NCI-H1417 (cell line): ENCODE measurements at regions not wholly inside any gene's neighbourhood (a gene's known extent, or its start where the extent isn't known, plus 50 kb on each side); places are given as distances from the start of the nearest gene placed in this dataset.
"Not testable (repeated sequence)": the region's sequence is repeated elsewhere in the genome, so short reads cannot be mapped to it uniquely, and the experiment has no call there.

Experiments used
- DNase-seq, 3 experiments: peaks; one replicate each; lab custom pipeline; 2025; lab: John Stamatoyannopoulos, UW

DNA sequence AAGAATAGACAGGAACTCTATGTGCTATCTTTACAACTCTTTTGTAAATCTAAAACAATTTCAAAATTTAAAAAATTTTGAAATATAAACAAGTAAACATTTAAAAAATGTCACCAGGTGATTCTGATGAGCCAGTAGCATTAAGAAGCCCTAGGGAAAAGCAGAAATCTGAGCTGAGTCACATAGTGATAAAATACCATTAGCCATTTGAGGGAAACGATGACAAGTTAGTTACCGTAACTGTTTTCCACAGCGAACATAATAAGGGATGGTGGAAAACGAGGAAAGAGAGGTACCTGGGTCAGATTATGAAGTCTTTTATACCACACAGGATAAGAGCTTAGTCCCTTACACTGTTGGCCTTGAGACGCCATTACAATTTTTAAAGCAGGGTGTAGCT, 55.5 kb downstream of the PRR15 start:
- no peak for DNase-seq

DNA sequence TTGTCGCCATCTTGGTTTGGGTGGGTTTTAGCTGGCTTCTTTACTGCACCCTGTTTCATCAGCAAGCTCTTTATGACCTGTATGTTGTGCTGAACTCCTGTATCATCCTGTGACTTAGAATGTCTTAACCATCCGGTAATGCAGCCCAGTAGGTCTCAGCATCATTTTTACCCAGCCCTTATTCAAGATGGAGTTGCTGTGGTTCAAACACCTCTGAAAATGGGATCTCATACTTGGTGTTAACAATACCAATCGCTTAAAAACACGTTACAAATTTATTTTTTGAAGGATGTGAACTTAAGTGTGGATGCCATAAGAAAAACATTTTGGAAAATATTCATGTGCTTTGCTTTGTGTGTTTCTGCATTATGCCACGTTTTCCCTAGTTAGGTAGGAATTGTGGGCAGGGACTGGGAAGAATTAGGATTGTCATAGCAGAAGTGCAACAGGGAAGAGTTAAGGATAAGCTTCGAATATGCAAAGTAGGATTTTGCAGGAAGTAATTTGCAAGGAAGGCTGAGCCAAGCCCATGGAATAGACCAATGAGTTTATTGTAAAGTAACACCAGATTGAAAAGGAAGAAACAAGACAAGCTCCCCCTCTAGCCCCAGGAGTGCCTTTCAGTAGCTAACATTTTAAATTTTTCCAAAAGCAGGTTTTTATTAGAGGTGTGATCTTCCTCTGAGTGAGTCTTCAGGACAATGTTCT, 56.4 kb downstream of the PRR15 start:
- DNase-seq = no peak

DNA sequence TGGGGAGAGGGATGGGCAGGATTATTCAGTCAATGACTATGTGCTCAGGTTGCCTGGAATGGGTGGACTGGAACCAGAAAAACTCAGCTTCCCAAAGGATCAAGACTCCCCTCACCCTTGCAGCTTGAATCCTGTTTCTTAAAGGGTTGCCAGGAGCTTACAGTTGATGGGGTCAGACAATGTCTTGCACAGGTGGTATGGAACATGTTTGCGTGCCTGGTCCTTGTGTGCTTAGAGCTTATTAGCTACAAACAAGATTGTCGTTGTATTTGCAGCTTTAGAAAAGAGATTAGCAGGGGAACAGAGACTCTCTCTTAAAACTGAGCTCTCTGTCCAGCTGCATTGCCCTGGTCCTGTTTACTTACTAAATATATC, 56.9 kb downstream of the PRR15 start:
- peak in 1 of 3 experiments; percentile 41 for DNase-seq

DNA sequence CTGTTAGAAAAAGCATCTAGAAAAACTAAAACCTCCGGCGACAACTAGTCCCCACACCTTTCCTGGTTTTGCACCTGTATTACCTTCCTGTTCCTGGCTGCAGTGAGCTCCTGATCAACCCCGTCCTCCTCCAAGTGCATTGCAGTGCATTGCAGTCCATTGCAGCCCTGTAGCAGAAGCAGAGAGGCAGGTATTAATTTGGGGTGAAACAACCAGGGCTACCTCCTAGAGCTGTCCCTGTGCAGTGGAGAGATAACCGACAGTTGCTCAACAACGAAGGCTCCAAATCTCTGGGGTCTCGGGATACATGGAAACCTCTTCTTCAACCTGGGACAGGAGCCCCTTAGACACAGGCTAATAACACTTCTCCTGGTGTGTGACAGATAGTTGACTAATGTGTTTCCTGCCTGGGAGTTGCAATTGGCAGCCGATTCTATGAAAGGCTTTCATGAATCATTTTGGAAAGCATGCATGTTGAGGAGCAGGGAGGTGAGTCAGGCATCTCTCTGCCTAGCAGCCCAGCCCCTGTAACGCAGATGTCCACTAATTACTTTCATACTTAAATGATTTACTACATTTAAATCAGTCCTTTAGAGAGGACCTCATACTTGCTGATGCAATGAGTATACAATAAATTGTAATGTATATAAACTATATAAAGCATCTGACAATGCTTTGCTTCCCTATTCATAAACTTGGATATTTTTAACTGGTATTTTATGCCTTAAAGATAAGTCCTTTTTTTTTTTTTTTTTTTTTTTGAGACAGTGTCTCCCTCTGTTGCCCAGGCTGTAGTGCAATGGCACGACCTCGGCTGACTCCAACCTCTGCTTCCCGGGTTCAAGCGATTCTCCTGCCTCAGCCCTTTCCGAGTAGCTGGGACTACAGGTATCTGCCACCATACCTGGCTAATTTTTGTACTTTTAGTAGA, 59.0 kb downstream of the PRR15 start:
- peak in 2 of 3 experiments; percentile 55 to 69 for DNase-seq

DNA sequence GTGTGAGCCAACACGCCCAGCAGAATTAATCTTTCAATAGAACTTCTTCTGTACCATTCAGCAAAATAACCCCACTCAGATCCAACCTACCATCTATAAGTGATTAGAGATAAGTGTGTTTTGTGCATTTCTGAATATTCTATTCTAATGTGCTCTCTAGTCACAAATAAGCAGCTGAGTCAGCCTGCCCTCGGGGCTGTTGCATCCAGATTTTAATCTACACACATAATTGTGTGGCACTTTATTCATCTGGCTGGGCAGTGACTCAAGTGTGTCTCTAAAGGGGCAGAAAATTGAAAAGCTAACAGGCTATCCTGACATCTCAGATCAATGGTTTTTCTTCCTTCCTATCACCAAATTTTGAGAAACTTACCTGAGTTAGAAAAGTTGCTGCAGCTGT, 60.3 kb downstream of the PRR15 start:
- DNase-seq = peak in 1 of 3 experiments; percentile 43

DNA sequence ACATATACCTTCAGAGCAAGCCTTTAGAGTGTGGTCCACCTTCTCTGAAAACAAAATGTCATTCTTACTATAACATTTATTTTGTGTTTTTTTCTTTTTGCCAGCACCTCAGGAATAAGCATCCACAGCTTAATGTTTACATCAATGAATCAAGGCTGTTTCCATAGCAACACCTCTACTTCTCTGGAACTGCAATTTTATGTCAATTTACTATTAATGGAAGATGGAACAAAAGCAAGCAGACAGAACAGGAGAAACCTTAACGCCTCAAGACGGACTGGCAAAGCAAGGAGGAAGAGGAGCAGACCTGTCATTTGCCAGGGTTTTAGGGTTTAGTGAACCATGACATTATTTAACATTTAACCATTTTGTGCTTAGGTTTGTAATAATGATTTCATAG, 63.1 kb downstream of the PRR15 start:
- peak in 2 of 3 experiments; percentile 42 to 56 for DNase-seq

DNA sequence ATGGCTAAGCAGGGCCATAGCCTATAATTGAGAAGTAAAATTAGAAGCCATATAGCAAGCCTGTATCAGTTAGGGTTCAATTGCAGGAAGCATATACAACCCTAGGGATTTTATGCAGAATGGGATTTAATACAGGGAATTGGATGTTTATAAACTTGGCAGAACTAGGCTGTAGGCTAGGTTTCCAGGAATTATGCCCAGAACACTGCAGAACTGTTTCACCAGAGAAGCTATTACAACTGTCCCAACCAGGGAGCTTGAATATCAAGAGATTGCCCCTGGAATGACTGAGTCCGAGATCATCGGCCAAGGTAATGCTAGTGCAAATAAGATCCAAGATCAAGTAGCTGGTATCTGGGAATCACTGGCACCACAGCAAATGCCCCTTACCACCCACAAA, 64.0 kb downstream of the PRR15 start:
- no peak for DNase-seq

DNA sequence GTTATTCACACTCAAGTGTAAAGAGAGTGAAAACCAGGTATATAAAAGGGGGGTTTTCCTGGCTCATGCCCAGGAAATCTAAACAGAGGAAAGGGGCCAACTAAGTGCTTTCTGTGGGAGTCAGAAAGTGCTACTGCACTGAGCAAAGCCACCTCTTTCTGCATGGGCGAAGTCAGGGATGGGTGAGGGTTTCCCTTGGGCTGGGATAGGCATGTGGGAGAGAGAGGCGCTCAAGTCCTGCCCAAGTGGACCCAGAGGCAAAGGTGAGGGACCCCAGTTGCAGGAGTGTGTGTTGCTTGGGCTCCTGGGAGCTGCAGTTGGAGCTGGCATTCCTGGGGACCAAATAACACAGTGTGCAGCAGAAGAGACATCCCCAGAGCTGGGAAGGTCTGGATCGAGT, 65.9 kb downstream of the PRR15 start:
- DNase-seq = no peak

DNA sequence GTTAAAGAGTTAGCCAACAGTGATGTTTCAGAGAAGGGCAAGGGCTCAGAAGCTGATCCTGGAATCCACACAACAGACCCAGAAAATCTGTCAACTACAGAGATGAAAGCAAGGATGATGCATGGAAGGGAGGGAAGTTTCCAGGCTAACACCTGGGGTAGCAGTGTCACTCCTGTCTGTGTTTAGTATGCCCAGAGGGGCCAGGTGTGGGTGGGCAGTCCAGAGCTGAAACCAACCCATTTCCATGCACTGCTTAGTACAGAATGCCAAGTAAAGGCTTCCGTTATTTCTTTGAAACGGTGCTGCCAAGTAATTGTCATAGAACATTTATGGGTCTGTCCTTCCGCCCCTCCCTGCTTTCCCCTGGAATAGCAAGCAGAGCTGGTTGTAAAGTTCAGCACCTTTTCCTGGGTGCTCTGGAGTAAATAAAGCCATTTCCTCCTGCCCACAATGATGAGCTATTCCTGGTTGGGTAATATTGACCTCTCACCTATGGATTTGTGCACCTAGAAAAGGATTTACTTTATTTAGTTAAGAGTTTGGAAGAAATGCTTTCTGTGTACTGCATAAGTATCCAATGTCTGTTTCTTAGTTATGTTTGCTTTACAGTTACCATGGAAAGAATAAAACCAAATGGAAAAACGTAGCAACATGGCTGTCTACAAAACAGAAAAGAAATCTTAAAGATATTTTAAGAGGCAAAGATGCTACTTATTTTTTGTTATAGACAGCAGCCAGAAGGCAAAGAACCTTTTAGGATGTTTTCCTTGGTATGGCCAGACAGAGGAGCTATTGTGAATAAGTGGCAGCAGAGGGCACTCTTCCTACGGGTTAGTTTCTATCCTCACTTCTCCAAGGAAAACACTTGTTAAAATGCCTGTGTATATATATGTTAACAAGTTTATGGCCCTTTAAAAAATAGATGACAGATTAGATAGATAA, 71.7 kb downstream of the PRR15 start:
- peak; percentile 8 to 65 (median 23) for DNase-seq

DNA sequence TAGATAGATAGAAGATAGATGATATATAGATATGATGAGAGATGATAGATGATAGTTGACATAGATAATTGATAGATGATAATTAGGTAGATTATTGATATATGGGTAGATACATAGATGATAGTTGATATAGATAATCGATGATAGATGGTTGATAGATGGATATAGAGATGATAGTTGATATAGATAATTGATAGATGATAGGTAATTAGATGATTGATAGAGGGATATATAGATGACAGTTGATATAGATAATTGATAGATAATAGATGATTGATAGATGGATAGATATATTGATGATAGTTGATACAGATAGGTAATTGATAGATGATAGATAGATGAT, 72.3 kb downstream of the PRR15 start:
- DNase-seq = no peak

DNA sequence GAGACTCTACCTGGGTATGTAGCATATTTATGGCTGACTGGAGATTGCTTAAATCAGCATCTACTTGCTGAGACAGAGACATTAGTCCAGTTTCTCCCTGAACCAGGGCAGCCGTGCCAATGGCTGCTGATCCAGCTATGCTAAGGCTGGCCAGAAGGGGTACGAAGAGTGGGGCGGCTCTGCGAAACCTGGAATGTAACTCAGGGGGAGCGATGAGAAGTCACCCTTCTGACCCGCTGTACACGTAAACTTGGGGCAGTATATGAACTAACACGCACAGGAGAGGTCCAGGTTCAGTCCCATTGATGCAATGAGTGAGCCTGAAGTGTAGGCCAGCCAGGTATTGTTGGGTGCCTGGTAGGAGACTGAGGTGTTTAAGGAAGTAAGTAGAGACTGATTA, 73.7 kb downstream of the PRR15 start:
- DNase-seq = no peak

DNA sequence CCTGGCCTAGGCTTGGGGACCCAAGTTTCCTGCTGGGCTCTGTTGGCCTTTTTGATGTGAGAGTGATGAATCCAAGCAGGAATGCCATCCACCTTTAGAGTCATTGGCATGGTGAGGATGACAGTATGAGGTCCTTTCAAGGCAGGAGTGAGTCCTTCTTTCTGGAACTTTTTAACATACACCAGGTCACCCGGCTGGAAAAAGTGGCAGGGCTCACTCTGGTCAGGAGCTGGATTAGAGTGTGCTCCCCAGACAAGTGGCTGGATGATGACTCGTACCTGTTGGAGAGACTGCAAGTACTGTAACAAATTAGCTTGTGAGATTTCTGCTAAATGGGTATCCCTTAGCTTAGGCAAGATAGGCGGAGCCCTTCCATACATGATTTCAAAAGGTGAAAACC, 75.2 kb downstream of the PRR15 start:
- not testable (repeated sequence) for DNase-seq

DNA sequence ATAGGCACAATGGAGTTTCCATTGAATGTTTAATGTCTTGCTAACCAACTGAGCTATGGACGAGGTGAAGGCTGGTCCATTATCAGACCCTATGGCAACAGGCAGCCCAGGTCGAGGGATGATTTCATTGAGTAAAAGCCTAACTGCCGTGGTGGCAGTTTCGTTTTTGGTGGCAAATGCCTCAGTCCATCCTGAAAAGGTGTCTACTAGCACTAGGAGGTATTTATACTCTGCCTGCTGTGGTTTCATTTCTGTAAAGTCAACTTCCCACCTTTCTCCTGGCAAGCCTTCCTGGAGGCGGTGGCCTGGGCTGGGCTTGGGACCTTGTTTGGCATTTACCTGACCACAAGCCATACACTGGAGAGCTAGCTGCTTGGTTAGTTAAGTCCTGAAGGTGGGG, 75.8 kb downstream of the PRR15 start:
- DNase-seq = no peak

DNA sequence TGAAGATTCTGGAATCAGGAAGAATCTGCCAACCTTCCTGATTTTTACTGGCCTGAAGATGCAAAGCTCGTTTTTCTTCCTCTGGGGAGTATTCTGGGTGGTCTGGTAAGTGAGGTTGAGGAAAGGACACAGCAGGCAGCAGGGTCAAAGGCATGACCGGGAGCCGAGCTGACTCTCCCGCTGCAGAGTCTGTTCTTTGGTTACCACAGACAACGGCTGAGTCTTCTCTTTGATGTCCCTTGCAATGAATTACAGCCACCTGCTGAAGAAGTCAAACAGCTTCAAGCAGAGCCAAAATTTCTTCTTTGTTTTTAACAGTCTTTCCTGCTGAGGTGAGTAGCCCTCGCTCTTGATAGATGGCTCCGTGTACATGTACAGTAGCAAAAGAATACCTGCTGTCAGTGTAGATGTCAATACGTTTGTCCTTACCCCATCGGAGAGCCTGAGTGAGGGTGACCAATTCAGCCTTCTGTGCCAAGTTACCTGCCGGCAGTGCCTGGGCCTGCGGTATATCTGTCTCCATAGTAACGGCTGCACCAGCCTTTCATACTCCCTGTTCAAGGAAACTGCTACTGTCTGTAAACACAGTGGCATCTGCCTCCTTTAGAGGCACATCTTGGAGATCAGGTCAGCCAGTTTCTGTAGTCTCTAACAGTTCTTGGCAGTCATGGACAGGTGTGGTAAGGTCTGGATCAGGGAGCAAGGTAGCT, 76.4 kb downstream of the PRR15 start:
- DNase-seq = peak; percentile 41 to 87 (median 71)

DNA sequence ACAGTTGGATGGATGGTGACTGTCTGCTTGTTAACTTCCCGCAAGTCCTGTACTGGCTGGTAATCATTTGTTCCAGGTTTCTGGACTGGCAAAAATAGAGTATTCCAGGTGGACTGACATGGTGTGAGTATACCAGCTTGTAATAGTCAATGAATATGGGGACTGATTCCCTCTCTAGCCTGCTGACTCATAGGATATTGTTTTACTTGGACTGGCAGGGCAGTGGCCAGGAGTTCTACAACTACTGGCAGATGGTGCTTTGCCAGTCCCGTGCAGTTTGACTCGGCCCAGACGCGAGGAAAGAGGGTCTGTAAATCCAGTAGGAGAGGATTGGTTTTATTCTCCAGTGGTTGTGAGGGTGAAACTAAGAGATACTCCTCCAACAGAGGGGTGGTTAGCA, 78.0 kb downstream of the PRR15 start:
- DNase-seq = no peak

DNA sequence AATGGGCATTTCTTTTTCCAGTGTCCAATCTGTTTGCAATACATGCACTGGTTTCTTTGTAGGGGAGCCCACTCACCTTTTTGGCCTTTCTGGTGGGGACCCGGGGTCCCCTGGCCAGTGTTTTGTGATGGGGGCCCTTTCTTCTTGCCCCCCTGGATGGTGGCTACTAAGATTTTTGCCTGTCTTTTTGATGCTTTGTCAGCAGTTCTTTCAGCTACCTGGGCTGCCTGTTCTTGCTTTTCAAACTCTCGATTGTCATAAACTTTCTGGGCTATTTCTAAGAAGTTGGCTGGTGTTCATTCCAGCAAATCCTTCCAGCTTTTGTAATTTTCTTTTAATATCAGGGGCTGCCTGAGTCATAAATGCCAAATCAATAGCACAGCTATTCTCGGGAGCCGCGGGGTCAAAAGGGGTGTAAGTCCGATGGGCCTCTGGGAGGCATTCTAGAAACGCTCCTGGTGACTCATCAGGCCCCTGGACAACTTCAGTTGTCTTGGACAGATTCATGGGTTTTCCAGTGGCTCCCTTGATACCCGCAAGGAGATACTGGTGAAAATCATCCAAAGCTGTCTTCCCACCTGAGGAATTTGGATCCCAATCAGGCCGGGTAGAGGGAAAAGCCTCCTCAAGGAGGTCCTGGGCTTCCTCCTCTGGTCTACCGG, 79.0 kb downstream of the PRR15 start:
- DNase-seq = no peak

DNA sequence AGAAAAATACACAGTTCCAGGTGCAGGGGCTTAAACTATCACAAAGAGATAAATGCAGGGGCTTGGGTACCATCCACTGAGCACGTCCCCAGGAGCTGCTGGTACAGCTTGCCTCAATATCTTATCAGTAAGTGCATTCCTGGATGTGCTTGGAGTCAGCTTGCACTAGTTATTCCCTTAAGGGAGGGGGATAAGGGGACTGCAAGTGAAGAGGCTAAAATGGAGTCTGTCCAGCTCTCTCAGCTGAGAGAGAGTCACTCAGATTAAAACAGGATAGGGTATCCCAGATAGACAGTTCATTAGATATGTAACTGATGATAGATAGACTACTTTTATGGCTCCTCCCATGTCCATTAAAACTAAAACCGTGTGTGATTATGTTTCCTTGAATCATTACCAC, 82.5 kb downstream of the PRR15 start:
- DNase-seq = not testable (repeated sequence)

DNA sequence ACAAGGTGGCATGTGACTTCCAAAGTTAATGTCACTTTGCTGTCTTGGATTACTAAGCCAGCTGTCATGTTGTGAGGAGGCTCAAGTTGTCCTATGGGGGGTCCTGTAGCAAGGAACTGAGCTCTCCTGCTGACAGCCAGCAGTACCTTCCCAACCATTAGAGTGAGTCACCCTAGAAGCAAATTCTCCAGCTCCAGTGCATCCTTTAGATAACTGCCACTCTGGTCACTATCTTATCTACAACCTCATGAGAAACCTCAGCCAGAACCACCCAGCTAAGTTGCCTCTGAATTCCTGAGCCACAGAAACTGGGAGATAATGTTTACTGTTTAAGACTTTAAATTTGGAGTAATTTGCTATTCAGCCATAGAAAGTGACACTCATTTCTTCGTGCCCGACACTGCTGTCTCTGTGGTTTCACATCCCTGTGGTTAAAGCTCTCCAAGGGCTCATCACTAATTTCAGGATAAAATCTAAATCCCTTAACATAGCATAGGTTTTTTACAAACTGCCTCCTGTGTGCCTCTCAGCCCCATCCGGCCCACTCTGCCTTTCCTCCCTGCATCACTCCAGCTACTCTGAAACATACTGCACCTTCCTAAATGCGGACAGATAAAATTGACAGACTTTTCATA, 83.5 kb downstream of the PRR15 start:
- no peak for DNase-seq

DNA sequence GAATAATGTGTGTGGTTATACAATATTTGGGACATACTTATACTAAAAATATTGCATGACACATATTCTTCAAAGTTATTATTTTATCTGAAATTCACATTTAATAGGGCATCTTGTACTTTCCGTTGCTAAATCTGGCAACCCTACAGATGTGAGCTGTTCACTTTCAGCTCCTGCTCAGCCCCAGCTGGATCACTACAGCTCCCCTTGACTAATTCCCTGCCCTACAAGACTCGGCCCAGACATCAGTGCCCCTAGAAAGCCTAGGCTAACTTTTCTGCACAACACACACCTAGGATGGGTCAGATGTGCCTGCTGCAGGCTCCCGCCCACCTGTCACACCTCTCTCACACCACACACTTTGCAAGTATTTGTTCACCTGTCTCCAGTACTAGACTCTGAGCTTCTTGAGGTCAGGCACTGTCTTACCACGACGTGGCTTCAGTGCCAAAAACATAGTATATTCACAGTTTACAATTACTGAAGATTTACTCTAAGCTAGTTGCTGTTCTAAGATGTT, 84.1 kb downstream of the PRR15 start:
- not testable (repeated sequence) for DNase-seq

DNA sequence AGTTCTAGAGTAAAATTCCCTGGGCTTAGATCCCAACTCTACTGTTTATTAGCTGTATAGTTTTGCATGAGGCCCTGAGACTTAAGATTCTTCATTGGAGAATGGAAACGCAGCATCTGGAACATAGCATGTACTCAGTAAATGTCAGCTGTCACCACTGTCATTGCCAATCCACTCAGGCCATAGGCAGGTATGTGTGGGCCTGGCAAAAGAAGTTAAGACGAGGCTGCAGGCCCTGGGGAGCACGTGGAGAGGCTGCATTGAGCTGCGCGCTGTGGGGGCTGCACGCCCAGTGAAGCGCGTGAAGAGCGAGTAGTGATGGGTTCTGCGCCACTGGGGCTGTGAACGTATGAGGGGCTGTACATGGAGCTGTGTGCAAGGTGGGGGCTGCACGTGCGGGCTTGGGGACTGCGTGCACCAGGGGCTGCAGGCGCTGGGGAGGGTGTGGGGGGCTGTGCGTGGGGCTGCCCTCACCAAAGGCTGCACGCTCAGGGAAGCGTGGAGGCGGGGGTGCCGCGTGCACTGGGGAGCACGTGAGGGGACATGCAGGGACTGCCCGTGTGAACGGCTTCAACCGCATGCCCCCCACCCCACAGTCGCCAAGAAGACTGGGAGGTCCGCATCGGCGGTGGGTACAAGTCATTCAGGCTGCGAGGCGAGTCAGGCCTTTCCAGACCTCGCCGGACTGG, 85.5 kb downstream of the PRR15 start:
- DNase-seq = no peak
